GM23338 (cell line): ENCODE measurements at regions not wholly inside any gene's neighbourhood (a gene's known extent, or its start where the extent isn't known, plus 50 kb on each side); places are given as distances from the start of the nearest gene placed in this dataset.

Experiments
- ATAC-seq: fragments of 200-7000 bp; cut with Tn5 transposase; 3 replicates; pipeline ENCODE4 v1.9.1; 2020
- DNase-seq: peaks from one replicate; pipeline ENCODE4 v3.0.0-alpha.2; 2015; ENCODE audit warnings: low spot score
- H2AFZ ChIP-seq: fragments of 200-600 bp; sonication (generic); 2 replicates; pipeline ENCODE4 v1.8.0; 2016; ENCODE audit warnings: antibody characterized with exemption, mild to moderate bottlenecking, moderate library complexity
- H3F3A ChIP-seq: fragments of 200-600 bp; sonication (generic); replicated peaks from 2 replicates; pipeline ENCODE4 v1.8.0; 2017; ENCODE audit warnings: antibody characterized with exemption, mixed run types, low read depth
- H3K27ac ChIP-seq: fragments of 200-600 bp; sonication (generic); 2 replicates; pipeline ENCODE4 v1.6.1; 2016; ENCODE audit warnings: low read depth
- H3K27me3 ChIP-seq: fragments of 200-600 bp; sonication (generic); 2 replicates; pipeline ENCODE4 v1.8.0; 2016; ENCODE audit warnings: mild to moderate bottlenecking, mixed run types, moderate library complexity; ENCODE audit not compliant: insufficient read depth
- H3K36me3 ChIP-seq: fragments of 200-600 bp; sonication (generic); 2 replicates; pipeline ENCODE4 v1.8.0; 2016; ENCODE audit warnings: mild to moderate bottlenecking; ENCODE audit not compliant: insufficient read depth
- H3K4me1 ChIP-seq: fragments of 200-600 bp; sonication (generic); 2 replicates; pipeline ENCODE4 v1.8.0; 2016; ENCODE audit warnings: mild to moderate bottlenecking, moderate library complexity; ENCODE audit not compliant: insufficient read depth
- H3K4me2 ChIP-seq: fragments of 200-600 bp; sonication (generic); 2 replicates; pipeline ENCODE4 v1.7.1; 2017; ENCODE audit warnings: mixed run types
- H3K4me3 ChIP-seq: fragments of 200-600 bp; sonication (generic); 2 replicates; pipeline ENCODE4 v1.6.1; 2016; ENCODE audit warnings: mixed run types
- H3K79me2 ChIP-seq: fragments of 200-600 bp; sonication (generic); replicated peaks from 2 replicates; pipeline ENCODE4 v1.8.0; 2017; ENCODE audit warnings: mild to moderate bottlenecking; ENCODE audit not compliant: insufficient read depth
- H3K9me2 ChIP-seq: fragments of 200-600 bp; sonication (generic); 2 replicates; pipeline ENCODE4 v1.8.0; 2017; ENCODE audit not compliant: insufficient read depth
- H4K20me1 ChIP-seq: fragments of 200-600 bp; sonication (generic); replicated peaks from 2 replicates; pipeline ENCODE4 v1.8.0; 2017; ENCODE audit warnings: mild to moderate bottlenecking; ENCODE audit not compliant: insufficient read depth
- H3K27ac Mint-ChIP-seq: 2 replicates; pipeline ENCODE4 v1.8.0; 2020; ENCODE audit warnings: inconsistent platforms, mild to moderate bottlenecking, moderate library complexity, mixed read lengths
- H3K27me3 Mint-ChIP-seq: 3 replicates; pipeline ENCODE4 v1.8.0; 2022; ENCODE audit warnings: low read depth, mild to moderate bottlenecking, moderate library complexity, mixed read lengths, inconsistent platforms; ENCODE audit not compliant: insufficient read depth, poor library complexity
- H3K36me3 Mint-ChIP-seq: 3 replicates; pipeline ENCODE4 v1.8.0; 2021; ENCODE audit warnings: low read depth, mild to moderate bottlenecking, inconsistent platforms, moderate library complexity, mixed read lengths
- H3K4me1 Mint-ChIP-seq: 3 replicates; pipeline ENCODE4 v1.8.0; 2020; ENCODE audit warnings: mild to moderate bottlenecking, inconsistent platforms, mixed read lengths
- H3K4me3 Mint-ChIP-seq: 3 replicates; pipeline ENCODE4 v1.8.0; 2021; ENCODE audit warnings: moderate library complexity, mild to moderate bottlenecking, inconsistent platforms, mixed read lengths
- H3K9me3 Mint-ChIP-seq: 3 replicates; pipeline ENCODE4 v1.8.0; 2020; ENCODE audit warnings: moderate library complexity, mild to moderate bottlenecking, inconsistent platforms, mixed read lengths
- EZH2 ChIP-seq: fragments of 200-600 bp; sonication (generic); IDR thresholded peaks from one replicate; pipeline ENCODE4 v1.8.0; 2017; ENCODE audit warnings: antibody characterized with exemption, mild to moderate bottlenecking, low read depth; ENCODE audit not compliant: unreplicated experiment
- EZH2phosphoT487 ChIP-seq: fragments of 200-600 bp; sonication (generic); IDR thresholded peaks from one replicate; pipeline ENCODE4 v1.8.1; 2018; ENCODE audit warnings: antibody characterized with exemption; ENCODE audit not compliant: unreplicated experiment
- JUNB ChIP-seq: IDR thresholded peaks from one replicate; pipeline ENCODE4 v1.6.1; 2016; ENCODE audit warnings: antibody characterized with exemption; ENCODE audit not compliant: unreplicated experiment
- NANOG ChIP-seq: IDR thresholded peaks from 2 replicates; pipeline ENCODE4 v1.6.1; 2016; ENCODE audit warnings: antibody characterized with exemption, borderline replicate concordance
- POLR2AphosphoS5 ChIP-seq: IDR thresholded peaks from 2 replicates; pipeline ENCODE4 v1.6.1; 2016; ENCODE audit warnings: antibody characterized with exemption, low read depth
- STAT1 ChIP-seq: IDR thresholded peaks from one replicate; pipeline ENCODE4 v1.6.1; 2016; ENCODE audit warnings: antibody characterized with exemption; ENCODE audit not compliant: unreplicated experiment
- ZNF331 ChIP-seq: fragments of 250-450 bp; sonication (Bioruptor Pico); IDR thresholded peaks from 2 replicates; pipeline ENCODE4 v1.5.0; 2020; ENCODE audit warnings: low read depth, mild to moderate bottlenecking, moderate library complexity
- TF ChIP-seq, protein P1 (sequence below): IDR thresholded peaks from 2 replicates; pipeline ENCODE4 v1.6.1; 2016; ENCODE audit warnings: antibody characterized with exemption
- TF ChIP-seq, protein P2 (sequence below): fragments of 250-450 bp; sonication (Bioruptor Pico); IDR thresholded peaks from 2 replicates; pipeline ENCODE4 v1.5.0; 2020; ENCODE audit warnings: mild to moderate bottlenecking, moderate library complexity
- TF ChIP-seq, protein P3 (sequence below), 2 experiments: fragments of 200-600 bp in 1 of 2; sonication (generic) in 1 of 2; conservative IDR thresholded peaks; 2 replicates each; pipeline versions ENCODE4 v1.5.1 to v1.6.1; 2016 to 2017; ENCODE audit warnings: antibody characterized with exemption in 2 of 2, low read depth in 2 of 2, mild to moderate bottlenecking in 2 of 2, moderate library complexity in 1 of 2

DNA sequence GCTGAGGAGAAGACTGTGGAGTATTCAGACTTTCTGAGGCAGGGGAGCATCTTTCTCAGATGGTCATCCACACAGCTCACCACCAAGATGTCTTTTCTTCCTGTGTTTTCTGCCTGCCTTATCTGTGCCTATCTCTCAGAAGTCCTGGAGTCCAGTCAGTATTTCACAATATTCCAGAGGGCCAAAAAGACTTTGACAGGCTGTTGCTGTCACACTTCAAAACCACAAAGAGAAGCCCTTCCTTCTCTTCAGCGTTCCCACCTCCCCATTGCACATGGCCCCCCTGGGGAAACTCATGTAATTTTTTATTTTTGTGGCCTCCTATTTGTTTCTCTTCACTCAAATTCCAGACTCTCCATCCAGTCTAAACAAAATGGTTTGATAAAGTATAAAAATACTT, 585.2 kb downstream of the EPHA3 start:
- H3K36me3 Mint-ChIP-seq, result no peaks in the 10 kb centered on the region
- Histone ChIP-seq H3K4me1 (no peaks in the 10 kb centered on the region), H3F3A (no peaks in the 10 kb centered on the region), H3K4me3 (no peak overlapping the region), H3K4me2 (no peak overlapping the region), H3K27me3 (no peaks in the 10 kb centered on the region), H2AFZ (no peak overlapping the region), H4K20me1 (no peaks in the 10 kb centered on the region), H3K79me2 (no peaks in the 10 kb centered on the region), H3K27ac (no peak overlapping the region), H3K9me2 (no peaks in the 10 kb centered on the region), H3K36me3 (no peaks in the 10 kb centered on the region)
- H3K27me3 Mint-ChIP-seq, result no peaks in the 10 kb centered on the region
- H3K4me3 Mint-ChIP-seq, result no peak overlapping the region
- H3K9me3 Mint-ChIP-seq, result no peaks in the 10 kb centered on the region
- no peak overlapping the region; the same call in 1 of the 2 replicates for H3K27ac Mint-ChIP-seq
- no peak for ATAC-seq
- no peaks in the 10 kb centered on the region for H3K4me1 Mint-ChIP-seq
- TF ChIP-seq, protein P1, sequence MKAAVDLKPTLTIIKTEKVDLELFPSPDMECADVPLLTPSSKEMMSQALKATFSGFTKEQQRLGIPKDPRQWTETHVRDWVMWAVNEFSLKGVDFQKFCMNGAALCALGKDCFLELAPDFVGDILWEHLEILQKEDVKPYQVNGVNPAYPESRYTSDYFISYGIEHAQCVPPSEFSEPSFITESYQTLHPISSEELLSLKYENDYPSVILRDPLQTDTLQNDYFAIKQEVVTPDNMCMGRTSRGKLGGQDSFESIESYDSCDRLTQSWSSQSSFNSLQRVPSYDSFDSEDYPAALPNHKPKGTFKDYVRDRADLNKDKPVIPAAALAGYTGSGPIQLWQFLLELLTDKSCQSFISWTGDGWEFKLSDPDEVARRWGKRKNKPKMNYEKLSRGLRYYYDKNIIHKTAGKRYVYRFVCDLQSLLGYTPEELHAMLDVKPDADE, result no peak
- TF ChIP-seq NANOG (no peak), EZH2 (no peak), STAT1 (no peak), JUNB (no peak), EZH2phosphoT487 (no peak)
- no peak for DNase-seq

DNA sequence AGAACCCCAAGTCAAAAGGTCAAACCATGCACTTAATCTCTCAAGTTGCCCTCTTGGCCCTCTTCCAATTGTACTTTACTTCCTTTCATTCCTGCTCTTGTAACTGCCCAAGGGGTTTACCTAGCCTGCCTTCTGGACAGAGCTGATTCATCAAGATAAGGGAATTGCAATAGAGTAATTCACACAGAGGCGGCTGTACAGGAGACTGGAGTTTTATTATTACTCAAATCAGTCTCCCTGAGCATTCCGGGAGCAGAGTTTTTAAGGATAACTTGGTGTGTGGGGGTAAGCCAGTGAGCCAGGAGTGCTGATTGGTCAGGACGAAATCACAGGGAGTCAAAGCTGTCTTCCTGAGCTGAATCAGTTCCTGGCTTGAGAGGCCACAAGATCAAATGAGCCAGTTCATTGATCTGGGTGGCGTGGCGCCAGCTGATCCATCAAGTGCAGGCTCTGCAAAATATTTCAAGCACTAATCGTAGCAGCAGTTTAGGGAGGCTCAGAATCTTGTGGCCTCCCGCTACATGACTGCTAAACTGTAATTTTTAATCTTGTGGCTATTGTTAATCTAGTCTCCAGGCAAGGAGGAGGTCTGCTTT, 590.0 kb downstream of the EPHA3 start:
- Histone ChIP-seq H4K20me1 (no peaks in the 10 kb centered on the region), H2AFZ (peak overlapping the region; percentile 56; the same call in 1 of the 2 replicates), H3K79me2 (no peaks in the 10 kb centered on the region), H3K9me2 (0 out of 2 replicates have a peak, but pooled peaks cover 4% of the 10 kb centered on the region), H3K4me1 (no peaks in the 10 kb centered on the region), H3F3A (no peaks in the 10 kb centered on the region), H3K27me3 (no peaks in the 10 kb centered on the region), H3K4me3 (no peak overlapping the region), H3K27ac (no peak overlapping the region), H3K4me2 (no peak overlapping the region), H3K36me3 (no peaks in the 10 kb centered on the region)
- Mint-ChIP-seq H3K36me3 (peaks cover 12% of the 10 kb centered on the region; the same call in 1 of the 3 replicates), H3K27me3 (no peaks in the 10 kb centered on the region), H3K9me3 (peaks cover 11% of the 10 kb centered on the region), H3K4me1 (no peaks in the 10 kb centered on the region), H3K4me3 (no peak overlapping the region), H3K27ac (no peak overlapping the region)
- no peak for DNase-seq
- TF ChIP-seq, protein P2, sequence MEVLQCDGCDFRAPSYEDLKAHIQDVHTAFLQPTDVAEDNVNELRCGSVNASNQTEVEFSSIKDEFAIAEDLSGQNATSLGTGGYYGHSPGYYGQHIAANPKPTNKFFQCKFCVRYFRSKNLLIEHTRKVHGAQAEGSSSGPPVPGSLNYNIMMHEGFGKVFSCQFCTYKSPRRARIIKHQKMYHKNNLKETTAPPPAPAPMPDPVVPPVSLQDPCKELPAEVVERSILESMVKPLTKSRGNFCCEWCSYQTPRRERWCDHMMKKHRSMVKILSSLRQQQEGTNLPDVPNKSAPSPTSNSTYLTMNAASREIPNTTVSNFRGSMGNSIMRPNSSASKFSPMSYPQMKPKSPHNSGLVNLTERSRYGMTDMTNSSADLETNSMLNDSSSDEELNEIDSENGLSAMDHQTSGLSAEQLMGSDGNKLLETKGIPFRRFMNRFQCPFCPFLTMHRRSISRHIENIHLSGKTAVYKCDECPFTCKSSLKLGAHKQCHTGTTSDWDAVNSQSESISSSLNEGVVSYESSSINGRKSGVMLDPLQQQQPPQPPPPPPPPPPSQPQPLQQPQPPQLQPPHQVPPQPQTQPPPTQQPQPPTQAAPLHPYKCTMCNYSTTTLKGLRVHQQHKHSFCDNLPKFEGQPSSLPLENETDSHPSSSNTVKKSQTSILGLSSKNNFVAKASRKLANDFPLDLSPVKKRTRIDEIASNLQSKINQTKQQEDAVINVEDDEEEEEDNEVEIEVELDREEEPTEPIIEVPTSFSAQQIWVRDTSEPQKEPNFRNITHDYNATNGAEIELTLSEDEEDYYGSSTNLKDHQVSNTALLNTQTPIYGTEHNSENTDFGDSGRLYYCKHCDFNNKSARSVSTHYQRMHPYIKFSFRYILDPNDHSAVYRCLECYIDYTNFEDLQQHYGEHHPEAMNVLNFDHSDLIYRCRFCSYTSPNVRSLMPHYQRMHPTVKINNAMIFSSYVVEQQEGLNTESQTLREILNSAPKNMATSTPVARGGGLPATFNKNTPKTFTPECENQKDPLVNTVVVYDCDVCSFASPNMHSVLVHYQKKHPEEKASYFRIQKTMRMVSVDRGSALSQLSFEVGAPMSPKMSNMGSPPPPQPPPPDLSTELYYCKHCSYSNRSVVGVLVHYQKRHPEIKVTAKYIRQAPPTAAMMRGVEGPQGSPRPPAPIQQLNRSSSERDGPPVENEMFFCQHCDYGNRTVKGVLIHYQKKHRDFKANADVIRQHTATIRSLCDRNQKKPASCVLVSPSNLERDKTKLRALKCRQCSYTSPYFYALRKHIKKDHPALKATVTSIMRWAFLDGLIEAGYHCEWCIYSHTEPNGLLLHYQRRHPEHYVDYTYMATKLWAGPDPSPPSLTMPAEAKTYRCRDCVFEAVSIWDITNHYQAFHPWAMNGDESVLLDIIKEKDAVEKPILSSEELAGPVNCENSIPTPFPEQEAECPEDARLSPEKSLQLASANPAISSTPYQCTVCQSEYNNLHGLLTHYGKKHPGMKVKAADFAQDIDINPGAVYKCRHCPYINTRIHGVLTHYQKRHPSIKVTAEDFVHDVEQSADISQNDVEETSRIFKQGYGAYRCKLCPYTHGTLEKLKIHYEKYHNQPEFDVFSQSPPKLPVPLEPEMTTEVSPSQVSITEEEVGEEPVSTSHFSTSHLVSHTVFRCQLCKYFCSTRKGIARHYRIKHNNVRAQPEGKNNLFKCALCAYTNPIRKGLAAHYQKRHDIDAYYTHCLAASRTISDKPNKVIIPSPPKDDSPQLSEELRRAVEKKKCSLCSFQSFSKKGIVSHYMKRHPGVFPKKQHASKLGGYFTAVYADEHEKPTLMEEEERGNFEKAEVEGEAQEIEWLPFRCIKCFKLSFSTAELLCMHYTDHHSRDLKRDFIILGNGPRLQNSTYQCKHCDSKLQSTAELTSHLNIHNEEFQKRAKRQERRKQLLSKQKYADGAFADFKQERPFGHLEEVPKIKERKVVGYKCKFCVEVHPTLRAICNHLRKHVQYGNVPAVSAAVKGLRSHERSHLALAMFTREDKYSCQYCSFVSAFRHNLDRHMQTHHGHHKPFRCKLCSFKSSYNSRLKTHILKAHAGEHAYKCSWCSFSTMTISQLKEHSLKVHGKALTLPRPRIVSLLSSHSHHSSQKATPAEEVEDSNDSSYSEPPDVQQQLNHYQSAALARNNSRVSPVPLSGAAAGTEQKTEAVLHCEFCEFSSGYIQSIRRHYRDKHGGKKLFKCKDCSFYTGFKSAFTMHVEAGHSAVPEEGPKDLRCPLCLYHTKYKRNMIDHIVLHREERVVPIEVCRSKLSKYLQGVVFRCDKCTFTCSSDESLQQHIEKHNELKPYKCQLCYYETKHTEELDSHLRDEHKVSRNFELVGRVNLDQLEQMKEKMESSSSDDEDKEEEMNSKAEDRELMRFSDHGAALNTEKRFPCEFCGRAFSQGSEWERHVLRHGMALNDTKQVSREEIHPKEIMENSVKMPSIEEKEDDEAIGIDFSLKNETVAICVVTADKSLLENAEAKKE (CRISPR knock-in tag), result no peak
- TF ChIP-seq, protein P3, sequence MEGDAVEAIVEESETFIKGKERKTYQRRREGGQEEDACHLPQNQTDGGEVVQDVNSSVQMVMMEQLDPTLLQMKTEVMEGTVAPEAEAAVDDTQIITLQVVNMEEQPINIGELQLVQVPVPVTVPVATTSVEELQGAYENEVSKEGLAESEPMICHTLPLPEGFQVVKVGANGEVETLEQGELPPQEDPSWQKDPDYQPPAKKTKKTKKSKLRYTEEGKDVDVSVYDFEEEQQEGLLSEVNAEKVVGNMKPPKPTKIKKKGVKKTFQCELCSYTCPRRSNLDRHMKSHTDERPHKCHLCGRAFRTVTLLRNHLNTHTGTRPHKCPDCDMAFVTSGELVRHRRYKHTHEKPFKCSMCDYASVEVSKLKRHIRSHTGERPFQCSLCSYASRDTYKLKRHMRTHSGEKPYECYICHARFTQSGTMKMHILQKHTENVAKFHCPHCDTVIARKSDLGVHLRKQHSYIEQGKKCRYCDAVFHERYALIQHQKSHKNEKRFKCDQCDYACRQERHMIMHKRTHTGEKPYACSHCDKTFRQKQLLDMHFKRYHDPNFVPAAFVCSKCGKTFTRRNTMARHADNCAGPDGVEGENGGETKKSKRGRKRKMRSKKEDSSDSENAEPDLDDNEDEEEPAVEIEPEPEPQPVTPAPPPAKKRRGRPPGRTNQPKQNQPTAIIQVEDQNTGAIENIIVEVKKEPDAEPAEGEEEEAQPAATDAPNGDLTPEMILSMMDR (conservative IDR thresholded peaks at IDR 0.05; ENCODE audit: low read depth in 2 of 2), result no peak
- TF ChIP-seq JUNB (no peak), POLR2AphosphoS5 (no peak), ZNF331 (CRISPR knock-in tag) (no peak), NANOG (no peak)
- TF ChIP-seq, protein P1, result no peak
- no peak for ATAC-seq
